ENCODE measurements at regions not wholly inside any gene's neighbourhood (a gene's known extent, or its start where the extent isn't known, plus 50 kb on each side); places are given as distances from the start of the nearest gene placed in this dataset.
A peak's percentile ranks its signal among the peaks of the same experiment; 100 is the strongest.

GRCh38 chr18:70464343-70465114 is 175.7 kb downstream of the SOCS6 start:
- TF ChIP-seq POLR2AphosphoS5 (IDR thresholded peaks at IDR 0.05; ENCODE audit: insufficient read depth in 1 of 2, low read depth in 1 of 2) = no peak
- TF ChIP-seq, protein P1, sequence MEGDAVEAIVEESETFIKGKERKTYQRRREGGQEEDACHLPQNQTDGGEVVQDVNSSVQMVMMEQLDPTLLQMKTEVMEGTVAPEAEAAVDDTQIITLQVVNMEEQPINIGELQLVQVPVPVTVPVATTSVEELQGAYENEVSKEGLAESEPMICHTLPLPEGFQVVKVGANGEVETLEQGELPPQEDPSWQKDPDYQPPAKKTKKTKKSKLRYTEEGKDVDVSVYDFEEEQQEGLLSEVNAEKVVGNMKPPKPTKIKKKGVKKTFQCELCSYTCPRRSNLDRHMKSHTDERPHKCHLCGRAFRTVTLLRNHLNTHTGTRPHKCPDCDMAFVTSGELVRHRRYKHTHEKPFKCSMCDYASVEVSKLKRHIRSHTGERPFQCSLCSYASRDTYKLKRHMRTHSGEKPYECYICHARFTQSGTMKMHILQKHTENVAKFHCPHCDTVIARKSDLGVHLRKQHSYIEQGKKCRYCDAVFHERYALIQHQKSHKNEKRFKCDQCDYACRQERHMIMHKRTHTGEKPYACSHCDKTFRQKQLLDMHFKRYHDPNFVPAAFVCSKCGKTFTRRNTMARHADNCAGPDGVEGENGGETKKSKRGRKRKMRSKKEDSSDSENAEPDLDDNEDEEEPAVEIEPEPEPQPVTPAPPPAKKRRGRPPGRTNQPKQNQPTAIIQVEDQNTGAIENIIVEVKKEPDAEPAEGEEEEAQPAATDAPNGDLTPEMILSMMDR (IDR thresholded peaks at IDR 0.05) = no peak
- no peak for TF ChIP-seq POLR2A (IDR thresholded peaks at IDR 0.05)
- H3K27me3 ChIP-seq = no peaks in the 10 kb centered on the region
- no peaks in the 10 kb centered on the region for H3K9me3 ChIP-seq
- intact Hi-C loops (cut with DNase I) = no loop called here
- H3K36me3 ChIP-seq = no peaks in the 10 kb centered on the region
- DNase-seq (ENCODE audit: extremely low spot score in 2 of 2) = no peak
- H3K27ac ChIP-seq = no peak overlapping the region
- H3K4me1 ChIP-seq = peaks cover 8% of the 10 kb centered on the region
- H3K4me3 ChIP-seq = peak overlapping the region in 1 of 2 donors; percentile 22

DNA sequence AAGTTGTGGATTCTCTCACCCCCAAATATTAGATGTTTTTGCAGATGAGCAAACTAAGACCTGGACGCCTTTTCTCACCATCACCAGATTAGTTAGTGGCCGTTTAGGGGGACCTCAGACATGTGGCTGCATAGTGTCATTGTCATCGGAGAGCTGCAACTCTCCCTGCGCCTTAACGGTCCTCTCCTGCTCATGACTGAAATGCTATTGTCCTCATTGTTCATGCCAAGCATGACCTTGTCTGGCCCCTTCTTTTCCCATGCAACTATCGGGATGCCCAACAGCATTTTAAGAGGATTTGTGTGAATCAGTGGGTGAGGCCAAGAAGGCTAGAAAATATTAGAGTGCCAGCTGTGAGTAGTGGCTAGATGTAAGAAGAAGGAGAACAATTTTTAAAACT is 174.2 kb downstream of the SOCS6 start:
- H3K9me3 ChIP-seq = no peaks in the 10 kb centered on the region
- H3K4me3 ChIP-seq = no peak overlapping the region
- TF ChIP-seq, protein P1 (IDR thresholded peaks at IDR 0.05) = no peak
- TF ChIP-seq POLR2AphosphoS5 (IDR thresholded peaks at IDR 0.05; ENCODE audit: insufficient read depth in 1 of 2, low read depth in 1 of 2) = no peak
- TF ChIP-seq POLR2A (IDR thresholded peaks at IDR 0.05) = no peak
- DNase-seq (ENCODE audit: extremely low spot score in 2 of 2) = no peak
- H3K27me3 ChIP-seq = no peaks in the 10 kb centered on the region
- no peaks in the 10 kb centered on the region for H3K36me3 ChIP-seq
- H3K4me1 ChIP-seq = peaks cover 8% of the 10 kb centered on the region
- intact Hi-C loops (cut with DNase I) = no loop called here
- H3K27ac ChIP-seq = no peak overlapping the region

DNA sequence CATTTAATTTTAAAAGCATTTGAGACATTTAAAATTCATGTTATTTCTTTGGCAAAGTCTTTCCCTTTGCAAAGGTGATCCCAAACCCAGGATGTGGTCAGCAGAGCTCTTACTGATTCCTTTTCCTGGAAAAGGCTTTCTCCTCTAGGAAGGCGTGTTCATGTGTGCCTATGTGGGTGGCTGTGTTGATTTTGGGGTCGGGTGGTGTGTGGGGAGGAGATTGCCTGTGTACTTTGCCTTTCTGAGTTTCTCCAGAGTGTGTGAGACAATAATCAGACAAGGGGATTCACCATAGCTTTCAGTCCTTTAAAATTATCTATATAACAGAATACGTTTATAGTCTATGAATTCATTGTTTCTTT is 173.2 kb downstream of the SOCS6 start:
- no peak overlapping the region for H3K27ac ChIP-seq
- H3K4me1 ChIP-seq = peaks cover 8% of the 10 kb centered on the region
- no peaks in the 10 kb centered on the region for H3K36me3 ChIP-seq
- TF ChIP-seq POLR2A (IDR thresholded peaks at IDR 0.05) = no peak
- no peak for TF ChIP-seq POLR2AphosphoS5 (IDR thresholded peaks at IDR 0.05; ENCODE audit: insufficient read depth in 1 of 2, low read depth in 1 of 2)
- TF ChIP-seq, protein P1 (IDR thresholded peaks at IDR 0.05) = no peak
- no peak overlapping the region for H3K4me3 ChIP-seq
- intact Hi-C loops (cut with DNase I) = no loop called here
- H3K27me3 ChIP-seq = no peaks in the 10 kb centered on the region
- no peaks in the 10 kb centered on the region for H3K9me3 ChIP-seq
- no peak for DNase-seq (ENCODE audit: extremely low spot score in 2 of 2)

- Histone ChIP-seq H3K27me3 (no peaks in the 10 kb centered on the region), H3K27ac (no peak overlapping the region), H3K4me3 (no peak overlapping the region), H3K36me3 (no peaks in the 10 kb centered on the region), H3K4me1 (peaks cover 8% of the 10 kb centered on the region), H3K9me3 (no peaks in the 10 kb centered on the region)
- no peak for DNase-seq (ENCODE audit: extremely low spot score in 2 of 2)
- intact Hi-C loops (cut with DNase I) = no loop called here
- no peak for TF ChIP-seq POLR2A (IDR thresholded peaks at IDR 0.05)
- TF ChIP-seq, protein P1 (IDR thresholded peaks at IDR 0.05) = no peak
- TF ChIP-seq POLR2AphosphoS5 (IDR thresholded peaks at IDR 0.05; ENCODE audit: insufficient read depth in 1 of 2, low read depth in 1 of 2) = no peak
Measured at GRCh38 chr18:70461323-70462077, 172.7 kb downstream of the SOCS6 start.

DNA sequence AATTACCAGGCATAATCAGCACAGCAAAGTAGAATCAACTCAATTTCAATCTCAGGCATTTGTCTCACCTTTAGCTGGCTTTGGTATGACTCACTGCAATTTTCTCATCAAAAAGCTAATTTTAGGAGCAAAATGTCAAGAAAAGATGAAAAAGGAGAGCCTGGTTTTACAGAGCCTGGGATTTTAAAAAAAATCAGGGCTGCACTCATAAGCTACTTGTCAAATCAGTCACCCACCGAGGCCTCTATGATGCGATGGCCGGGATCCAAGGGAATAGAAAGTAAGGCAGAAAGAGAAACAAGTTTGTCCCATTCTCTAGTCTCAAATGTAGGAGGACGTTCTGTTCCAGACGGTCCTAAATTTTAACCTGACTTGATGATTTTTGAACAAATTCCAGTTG is 170.9 kb downstream of the SOCS6 start:
- Histone ChIP-seq H3K36me3 (no peaks in the 10 kb centered on the region), H3K4me3 (no peak overlapping the region), H3K4me1 (peaks cover 7% of the 10 kb centered on the region), H3K27ac (no peak overlapping the region), H3K9me3 (no peaks in the 10 kb centered on the region), H3K27me3 (no peaks in the 10 kb centered on the region)
- intact Hi-C loops (cut with DNase I) = no loop called here
- no peak for DNase-seq (ENCODE audit: extremely low spot score in 2 of 2)
- TF ChIP-seq, protein P1 (IDR thresholded peaks at IDR 0.05) = no peak
- TF ChIP-seq POLR2A (IDR thresholded peaks at IDR 0.05) (no peak), POLR2AphosphoS5 (IDR thresholded peaks at IDR 0.05; ENCODE audit: insufficient read depth in 1 of 2, low read depth in 1 of 2) (no peak)
